ENCODE measurements at regions not wholly inside any gene's neighbourhood (a gene's known extent, or its start where the extent isn't known, plus 50 kb on each side); places are given as distances from the start of the nearest gene placed in this dataset.

DNA sequence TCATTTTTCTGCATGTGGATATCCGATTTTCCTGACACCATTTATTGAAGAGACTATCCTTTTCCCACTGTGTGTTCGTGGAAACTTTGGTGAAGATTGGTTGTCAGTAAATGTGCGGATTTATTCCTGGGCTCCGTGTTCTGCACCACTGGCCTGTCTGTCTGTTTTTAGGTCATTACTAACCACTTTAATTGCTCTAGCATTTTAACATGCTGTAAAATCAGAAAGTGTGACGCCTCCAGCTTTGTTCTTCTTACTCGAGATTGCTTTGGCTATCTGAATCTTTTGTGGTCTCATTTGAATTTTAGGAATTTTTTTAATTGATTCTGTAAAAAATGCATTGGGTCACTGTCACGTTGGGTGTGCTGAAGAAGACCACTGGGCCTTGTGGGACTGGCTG, 1458.7 kb downstream of the AACS start:
- TF ChIP-seq, protein P1, sequence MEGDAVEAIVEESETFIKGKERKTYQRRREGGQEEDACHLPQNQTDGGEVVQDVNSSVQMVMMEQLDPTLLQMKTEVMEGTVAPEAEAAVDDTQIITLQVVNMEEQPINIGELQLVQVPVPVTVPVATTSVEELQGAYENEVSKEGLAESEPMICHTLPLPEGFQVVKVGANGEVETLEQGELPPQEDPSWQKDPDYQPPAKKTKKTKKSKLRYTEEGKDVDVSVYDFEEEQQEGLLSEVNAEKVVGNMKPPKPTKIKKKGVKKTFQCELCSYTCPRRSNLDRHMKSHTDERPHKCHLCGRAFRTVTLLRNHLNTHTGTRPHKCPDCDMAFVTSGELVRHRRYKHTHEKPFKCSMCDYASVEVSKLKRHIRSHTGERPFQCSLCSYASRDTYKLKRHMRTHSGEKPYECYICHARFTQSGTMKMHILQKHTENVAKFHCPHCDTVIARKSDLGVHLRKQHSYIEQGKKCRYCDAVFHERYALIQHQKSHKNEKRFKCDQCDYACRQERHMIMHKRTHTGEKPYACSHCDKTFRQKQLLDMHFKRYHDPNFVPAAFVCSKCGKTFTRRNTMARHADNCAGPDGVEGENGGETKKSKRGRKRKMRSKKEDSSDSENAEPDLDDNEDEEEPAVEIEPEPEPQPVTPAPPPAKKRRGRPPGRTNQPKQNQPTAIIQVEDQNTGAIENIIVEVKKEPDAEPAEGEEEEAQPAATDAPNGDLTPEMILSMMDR (conservative IDR thresholded peaks at IDR 0.05 in 1 of 2, IDR thresholded peaks at IDR 0.05 in 1 of 2; ENCODE audit: extremely low read depth in 1 of 2, insufficient read depth in 1 of 2, low read depth in 1 of 2, low read length in 2 of 2): no peak
- TF ChIP-seq EZH2 (IDR thresholded peaks at IDR 0.05; ENCODE audit: borderline replicate concordance, low read length): no peak

Data from mammary epithelial cell (primary cell).